LNCaP clone FGC (cell line): ENCODE measurements at regions not wholly inside any gene's neighbourhood (a gene's known extent, or its start where the extent isn't known, plus 50 kb on each side); places are given as distances from the start of the nearest gene placed in this dataset.

Source experiments
- DNase-seq: peaks from one replicate; pipeline ENCODE4 v3.0.0-alpha.2; 2011; ENCODE audit warnings: low read depth
- H3K4me3 ChIP-seq: 2 replicates; pipeline ENCODE4 v1.5.1; 2011; ENCODE audit warnings: mild to moderate bottlenecking, low read depth, low read length, control low read depth
- CTCF ChIP-seq: IDR thresholded peaks from 2 replicates; pipeline ENCODE4 v1.5.1; 2012; ENCODE audit warnings: mild to moderate bottlenecking; ENCODE audit not compliant: control insufficient read depth, insufficient read depth; ENCODE audit errors: extremely low read depth

GRCh38 chr14:34124585-34124984 is 173.7 kb upstream of the EGLN3 start:
- H3K4me3 ChIP-seq: no peak overlapping the region
- TF ChIP-seq CTCF: no peak
- no peak for DNase-seq

GRCh38 chr14:34122650-34123049 is 171.8 kb upstream of the EGLN3 start:
- H3K4me3 ChIP-seq: no peak overlapping the region
- no peak for TF ChIP-seq CTCF
- no peak for DNase-seq

GRCh38 chr14:34122081-34122480 is 171.2 kb upstream of the EGLN3 start:
- DNase-seq: peak; percentile 76
- TF ChIP-seq CTCF: no peak
- no peak overlapping the region for H3K4me3 ChIP-seq

GRCh38 chr14:34120185-34120977 is 169.5 kb upstream of the EGLN3 start:
- no peak for TF ChIP-seq CTCF

GRCh38 chr14:34119107-34119858 is 168.4 kb upstream of the EGLN3 start:
- no peak overlapping the region for H3K4me3 ChIP-seq

More at GRCh38 chr14:34120185-34120977, 169.5 kb upstream of the EGLN3 start:
- DNase-seq: no peak
- no peak overlapping the region for H3K4me3 ChIP-seq

GRCh38 chr14:34113991-34114390 is 163.1 kb upstream of the EGLN3 start:
- H3K4me3 ChIP-seq: no peak overlapping the region
- no peak for DNase-seq
- no peak for TF ChIP-seq CTCF

More at GRCh38 chr14:34119107-34119858, 168.4 kb upstream of the EGLN3 start:
- DNase-seq: no peak
- TF ChIP-seq CTCF: no peak
